Hippocampal formation (tissue), 2 donors: ENCODE measurements at regions not wholly inside any gene's neighbourhood (a gene's known extent, or its start where the extent isn't known, plus 50 kb on each side); places are given as distances from the start of the nearest gene placed in this dataset.
"Not testable (repeated sequence)": the region's sequence is repeated elsewhere in the genome, so short reads cannot be mapped to it uniquely, and the experiment has no call there.

ENCODE experiments used
- DNase-seq, 2 donors: peaks; one replicate each; lab custom pipeline; 2025; lab: John Stamatoyannopoulos, UW

DNA sequence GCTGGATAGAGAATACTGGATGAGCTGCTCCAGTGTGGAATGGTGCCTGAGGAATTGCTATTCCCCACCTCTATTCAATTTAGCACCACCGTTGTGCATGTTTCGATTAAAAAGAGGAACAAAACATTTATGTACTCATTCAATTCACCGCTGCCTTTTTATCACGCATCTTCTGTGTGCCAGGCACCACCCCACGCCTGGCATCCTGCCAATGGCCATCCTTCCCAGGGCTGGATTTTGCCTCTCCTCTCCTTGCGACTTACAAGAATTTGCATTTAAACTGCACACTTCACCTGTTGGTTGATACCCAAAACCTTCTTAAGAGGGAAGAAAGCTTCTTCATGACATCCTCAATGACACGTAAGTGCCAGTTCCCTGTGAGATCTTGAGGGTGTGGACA lies 110.2 kb upstream of the DPP6 start:
- no peak for DNase-seq

DNA sequence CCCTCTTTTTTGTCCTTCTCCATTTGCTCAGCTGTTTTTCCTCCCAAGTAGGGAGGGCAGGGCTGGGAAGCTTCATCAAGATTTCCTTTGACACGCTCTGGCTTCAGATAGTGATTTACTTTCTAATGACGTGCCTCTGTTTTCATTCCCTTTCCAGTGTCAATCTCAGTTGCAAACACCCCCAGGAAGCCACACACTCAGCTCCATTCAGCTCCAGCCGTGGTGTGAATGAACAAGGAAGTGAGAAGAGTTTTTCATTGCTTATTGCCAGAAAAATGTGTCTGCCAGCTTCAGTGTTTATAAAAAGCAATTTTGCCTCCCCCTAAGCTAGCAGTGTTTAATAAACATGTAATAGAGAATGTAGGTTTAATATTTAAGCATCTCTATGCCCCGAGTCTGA lies 108.7 kb upstream of the DPP6 start:
- DNase-seq, result peak; percentile 11 to 39

DNA sequence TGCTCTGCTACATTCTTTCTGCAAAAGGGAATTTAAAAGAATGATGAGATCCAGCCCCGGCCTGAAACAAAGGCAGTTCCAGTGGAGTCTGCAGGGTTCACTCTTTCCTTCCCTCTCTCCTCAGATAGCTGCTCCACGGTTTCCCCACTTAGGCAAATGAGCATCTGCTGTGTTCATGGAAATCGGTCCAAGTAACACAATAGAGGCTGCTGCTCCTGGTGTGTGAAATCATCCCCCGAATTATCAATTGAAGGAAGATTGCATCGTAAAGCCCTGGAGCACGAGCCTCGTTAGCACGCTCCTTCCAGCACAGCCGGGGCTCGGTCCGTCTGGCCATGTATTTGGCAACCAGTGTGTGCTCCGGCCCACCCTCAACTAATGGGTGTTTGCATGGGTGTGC lies 108.3 kb upstream of the DPP6 start:
- DNase-seq, result peak; percentile 8 to 39

DNA sequence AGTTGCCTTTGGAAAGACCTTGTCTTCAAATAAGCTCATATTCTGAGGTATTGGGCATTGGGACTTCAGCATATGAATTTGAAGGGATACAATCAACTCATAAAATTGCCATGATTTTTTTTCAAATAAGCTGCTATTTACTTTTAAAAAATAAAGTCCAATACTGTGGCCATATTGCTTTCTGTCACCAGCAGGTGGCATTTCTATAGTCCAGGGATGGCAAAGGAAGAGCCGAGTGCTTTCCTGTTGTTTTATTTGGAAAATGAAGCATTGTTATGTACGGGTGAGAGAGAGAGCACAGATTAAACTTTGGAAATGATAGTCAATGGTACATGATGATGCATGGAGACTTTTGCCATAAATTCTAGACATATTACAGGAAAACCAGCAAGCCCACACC lies 104.1 kb upstream of the DPP6 start:
- DNase-seq, result no peak

DNA sequence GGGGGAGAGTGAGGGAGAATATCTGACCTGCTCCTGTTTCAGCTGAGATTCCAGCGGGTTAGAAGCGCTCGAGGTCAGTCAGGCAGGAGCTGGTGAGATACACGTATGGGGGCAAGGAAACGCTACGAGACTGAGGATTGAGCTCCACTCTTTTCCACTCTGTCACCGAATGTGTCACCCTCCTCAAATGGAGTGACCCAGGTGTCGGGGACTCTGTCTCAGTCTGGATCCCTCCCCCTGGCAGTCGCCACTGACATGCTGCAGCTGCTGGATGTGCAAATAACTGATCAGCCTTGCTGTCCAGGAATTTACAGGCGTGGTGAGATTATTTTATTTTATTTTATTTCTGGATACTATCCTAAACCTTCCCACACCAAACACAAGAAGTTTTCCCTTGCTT lies 100.9 kb upstream of the DPP6 start:
- DNase-seq, result no peak

DNA sequence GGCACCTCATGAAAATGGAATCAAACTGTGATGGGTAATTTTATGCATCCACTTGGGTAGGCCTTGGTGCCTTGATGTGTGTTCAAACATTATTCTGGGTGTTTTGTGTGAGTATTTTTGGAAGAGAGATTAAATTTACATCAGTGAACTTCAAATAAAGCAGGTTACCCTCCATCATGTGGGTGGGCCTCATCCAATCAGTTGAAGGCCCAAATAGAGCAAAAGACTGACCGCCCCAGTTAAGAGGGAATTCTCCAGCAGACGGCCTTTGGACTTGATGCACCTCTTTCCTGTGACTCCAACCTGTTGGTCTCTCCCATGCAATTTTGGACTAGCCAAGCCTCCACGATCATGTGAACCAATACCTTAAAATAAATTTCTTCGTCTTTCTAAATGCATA lies 97.7 kb upstream of the DPP6 start:
- DNase-seq, result no peak

DNA sequence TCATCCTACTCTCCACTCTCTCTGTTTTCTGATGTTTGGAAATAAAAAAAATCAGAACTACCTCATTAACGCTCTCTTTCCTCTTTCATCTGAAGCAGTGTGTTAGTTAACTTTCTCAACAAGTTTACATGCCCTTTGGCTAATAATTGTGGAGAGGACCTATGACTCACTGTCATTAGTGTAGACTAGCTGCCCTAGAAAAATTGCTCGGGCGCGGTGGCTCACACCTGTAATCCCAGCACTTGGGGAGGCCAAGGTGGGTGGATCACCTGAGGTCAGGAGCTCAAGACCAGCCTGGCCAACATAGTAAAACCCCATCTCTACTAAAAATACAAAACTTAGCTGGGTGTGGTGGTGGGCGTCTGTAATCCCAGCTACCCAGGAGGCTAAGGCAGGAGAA lies 94.5 kb upstream of the DPP6 start:
- DNase-seq, result not testable (repeated sequence)

DNA sequence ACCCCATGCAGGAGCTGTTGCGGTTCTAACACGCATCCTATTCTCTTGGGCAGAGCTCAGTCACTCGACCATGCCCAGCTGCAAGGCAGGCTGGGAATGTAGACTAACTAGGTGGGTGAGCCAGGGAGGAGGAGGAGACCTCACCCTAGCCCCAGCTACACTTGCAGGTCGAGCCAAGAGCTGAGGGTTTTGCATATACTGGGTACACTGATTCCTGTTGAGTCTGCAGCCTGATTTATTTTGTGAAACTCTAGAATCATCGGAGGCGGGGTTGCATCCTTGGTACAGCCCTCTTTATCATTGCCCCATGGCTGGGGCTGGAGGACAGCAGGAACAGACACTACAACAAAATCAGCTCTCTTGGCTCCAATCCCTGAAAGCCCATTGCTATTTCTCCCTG lies 93.8 kb upstream of the DPP6 start:
- not testable (repeated sequence) for DNase-seq

DNA sequence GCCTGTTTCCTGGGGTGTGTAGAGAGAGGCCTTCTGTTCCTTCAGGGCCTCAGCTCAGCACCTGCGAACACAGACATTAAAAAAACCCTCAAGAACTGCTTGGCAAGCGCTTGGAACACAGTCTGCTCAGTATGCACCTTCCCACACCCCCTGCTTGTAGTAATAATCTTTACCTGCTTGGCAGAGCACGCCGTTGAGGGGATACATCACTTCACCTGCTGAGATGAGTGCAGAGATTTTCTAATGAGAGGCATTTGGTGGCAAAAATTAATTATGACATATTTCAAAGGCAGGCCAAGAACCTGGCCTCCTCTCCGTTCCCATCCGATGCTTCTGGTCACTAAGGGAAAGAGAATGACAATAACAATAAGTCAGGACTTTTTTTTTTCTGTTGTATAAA lies 93.4 kb upstream of the DPP6 start:
- not testable (repeated sequence) for DNase-seq

DNA sequence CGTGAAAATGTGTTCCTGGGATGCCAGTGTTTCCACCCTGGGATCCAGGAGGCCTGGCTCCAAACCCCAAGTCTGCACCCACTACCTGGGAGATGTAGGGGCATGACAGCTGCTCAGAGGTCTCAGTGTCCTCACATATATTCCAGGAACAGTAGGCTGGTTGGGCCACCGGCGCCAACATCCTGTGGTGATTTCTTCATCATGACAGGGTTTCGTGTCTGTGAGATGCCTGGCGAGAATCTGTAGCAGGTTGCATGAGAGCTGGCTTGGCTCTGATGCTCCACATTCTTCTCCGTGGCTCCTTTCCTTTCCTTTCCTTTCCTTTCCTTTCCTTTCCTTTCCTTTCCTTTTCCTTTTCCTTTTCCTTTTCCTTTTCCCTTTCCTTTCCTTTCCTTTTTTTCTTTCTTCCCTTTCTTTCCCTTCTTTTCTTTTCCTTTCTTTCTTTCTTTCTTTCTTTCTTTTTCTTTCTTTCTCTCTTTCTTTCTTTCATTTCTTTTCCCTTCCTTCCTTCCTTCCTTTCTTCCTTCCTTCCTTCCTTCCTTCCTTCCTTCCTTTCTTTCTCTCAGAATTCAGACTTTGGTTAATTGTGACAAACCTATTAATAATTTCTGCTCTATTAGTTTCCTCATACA lies 87.6 kb upstream of the DPP6 start:
- DNase-seq, result not testable (repeated sequence)

DNA sequence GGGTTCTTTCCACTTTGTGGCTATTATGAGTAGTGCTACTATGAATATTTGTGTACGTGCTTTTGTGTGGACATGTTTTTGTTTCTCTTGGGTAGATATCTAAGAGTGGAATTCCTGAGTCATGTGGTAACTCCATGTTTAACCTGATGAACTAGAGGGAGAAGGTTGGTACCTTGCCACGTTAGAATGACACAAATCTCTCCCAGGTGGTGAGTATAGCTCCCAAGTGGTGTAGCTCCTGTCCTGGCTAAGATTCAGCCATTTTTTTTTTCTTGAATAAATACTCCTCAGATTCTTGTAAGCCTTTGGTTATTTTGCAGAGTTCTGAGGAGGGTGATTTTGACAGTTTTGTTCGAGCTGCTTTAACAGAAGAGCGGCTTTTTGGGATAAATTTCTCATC lies 83.2 kb upstream of the DPP6 start:
- not testable (repeated sequence) for DNase-seq

DNA sequence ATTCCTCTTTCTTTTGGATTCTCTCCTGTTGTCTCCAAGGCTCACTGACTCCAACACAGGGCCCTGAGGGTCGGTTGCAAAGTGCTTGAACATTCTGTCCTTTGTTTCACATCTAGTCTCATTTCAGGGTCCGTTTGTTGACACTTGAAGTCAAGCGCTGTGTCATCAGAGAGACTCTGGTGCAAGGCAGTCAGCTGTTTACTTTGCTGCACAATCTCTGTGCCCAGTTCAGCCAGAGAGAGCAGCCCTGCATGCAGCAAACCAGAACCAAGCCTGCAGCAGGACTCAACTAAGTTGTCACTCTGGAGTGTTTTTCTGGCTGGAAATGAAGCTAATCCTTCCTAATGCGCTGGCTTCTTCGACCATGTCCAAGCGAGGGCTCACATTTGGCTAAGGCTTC lies 77.6 kb upstream of the DPP6 start:
- DNase-seq, result not testable (repeated sequence)

DNA sequence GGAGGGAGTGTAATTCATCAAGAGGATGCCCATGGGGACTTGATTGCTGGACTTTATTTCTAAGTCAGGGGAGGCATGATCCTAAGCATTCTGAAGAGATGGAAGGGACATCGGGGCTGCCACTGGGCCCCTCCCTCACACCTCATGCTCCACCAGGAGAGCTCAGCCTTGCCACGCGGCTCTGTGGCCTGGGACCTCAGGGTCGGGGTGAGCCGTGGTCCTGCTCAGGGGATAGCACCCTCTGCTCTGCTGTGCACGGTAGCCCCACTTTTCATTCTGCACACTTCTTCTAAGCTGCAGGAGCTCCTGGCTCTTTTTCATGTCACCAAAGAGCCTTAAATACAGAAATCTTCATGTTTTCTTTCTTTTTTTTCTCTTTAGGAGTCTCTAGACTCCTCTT lies 75.5 kb upstream of the DPP6 start:
- not testable (repeated sequence) for DNase-seq

DNA sequence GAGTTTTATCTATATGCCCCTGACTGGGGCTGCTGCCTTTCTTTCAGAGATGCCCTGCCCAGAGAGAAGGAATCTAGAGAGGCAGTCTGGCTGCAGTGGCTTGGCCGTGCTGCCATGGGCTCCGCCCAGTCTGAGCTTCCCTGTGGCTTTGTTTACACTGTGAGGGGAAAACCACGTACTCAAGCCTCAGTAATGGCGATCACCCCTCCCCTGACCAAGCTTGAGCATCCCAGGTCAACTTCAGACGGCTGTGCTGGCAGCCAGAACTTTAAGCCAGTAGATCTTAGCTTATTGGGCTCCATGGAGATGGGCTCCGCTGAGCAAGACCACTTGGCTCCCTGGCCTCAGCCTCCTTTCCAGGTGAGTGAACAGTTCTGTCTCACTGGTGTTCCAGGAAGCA lies 69.0 kb upstream of the DPP6 start:
- not testable (repeated sequence) for DNase-seq

DNA sequence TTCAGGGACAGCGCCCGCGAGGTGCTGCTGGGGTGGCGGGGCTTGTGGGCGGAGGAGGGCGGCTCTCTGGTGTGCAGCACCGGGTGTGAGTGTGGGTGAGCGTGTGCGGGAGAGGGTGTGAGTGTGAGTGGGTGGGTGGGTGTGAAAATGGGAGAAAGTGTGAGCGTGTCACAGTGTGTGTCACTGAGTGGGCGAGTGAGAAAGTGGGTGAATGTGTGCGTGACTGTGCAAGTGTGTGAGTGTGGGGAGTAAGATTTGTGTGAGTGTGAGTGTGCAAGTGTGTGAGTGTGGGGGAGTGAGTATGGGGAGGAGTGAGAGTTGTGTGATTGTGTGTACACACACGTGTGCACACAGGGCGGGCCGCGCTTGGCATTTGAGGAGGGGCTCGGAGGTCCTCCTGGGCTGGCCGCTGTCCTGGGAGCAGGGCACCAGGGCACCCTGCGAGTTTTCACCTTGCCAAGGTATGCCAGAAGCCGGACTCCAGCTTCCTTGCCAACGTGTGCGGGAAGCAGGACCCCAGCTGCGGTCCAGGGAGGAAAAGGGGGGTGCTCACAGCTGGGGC lies 63.1 kb upstream of the DPP6 start:
- not testable (repeated sequence) for DNase-seq

DNA sequence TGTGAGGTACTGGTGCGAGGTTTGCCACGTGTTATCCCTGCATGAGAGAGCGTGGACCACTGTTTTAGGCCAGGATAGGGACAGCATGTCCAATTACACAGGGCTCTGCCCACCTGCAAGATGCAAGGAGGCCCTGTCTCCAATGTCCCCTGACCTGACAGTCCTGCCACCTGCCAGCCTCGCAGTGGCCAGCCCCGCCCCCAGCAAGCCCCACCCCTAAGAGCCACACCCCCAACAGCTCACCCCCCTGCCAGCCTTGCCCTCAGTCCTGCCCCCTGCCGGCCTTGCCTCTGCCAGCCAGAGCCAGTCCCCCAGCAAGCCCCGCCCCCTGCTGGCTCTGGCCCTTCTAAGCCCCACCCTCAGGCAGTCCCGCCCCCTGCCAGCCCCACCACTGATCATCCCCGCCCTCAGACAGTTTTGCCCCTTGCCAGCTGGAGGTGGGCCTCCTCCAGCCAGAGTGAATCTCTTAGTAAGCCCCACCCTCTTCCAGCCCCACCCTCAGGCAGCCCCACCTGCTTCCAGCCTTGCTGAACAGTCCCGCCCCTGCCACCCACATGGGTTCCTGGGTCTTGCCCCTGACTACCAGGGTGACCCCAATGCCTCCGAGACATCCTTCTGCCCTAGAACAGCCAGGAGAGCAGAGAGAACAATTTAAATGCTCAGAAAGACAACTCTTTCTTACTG lies 62.3 kb upstream of the DPP6 start:
- not testable (repeated sequence) for DNase-seq

DNA sequence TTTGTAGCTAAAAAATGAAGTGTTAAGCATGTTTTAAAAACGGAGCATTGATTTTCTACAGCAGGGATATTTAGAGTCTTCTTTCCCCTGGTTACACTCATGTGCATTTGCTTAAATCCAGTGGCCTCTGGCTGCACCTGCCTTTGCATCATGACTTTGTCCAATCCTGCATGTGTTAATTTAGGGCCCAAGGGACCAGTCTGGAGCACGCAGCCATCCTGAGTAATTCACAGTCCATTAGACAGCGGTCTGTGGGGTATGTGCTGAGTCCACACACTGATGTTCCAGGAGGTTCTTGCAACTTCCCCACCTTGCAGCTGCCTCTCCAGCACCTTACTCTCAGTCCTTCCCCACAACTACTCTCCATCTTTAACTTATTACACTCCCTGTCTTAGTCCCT lies 60.7 kb upstream of the DPP6 start:
- not testable (repeated sequence) for DNase-seq

DNA sequence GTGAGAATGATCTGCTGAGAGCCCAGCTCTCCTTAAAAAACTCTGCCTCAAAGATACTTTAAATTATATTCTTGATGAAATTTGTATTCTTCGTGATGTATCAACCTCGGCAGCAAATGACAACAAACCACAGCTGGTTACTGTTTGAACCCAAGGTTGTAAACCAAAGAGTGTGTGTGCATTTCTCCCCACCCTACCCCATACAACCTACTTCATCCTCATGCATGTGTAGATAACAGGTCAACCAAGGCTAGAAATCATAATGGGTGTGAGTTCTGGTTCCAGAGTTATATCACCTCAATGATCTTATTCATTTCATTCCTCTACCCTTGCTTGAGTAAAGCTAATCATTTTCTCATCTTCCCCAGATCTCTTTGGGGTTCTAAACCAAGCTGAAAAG lies 58.8 kb upstream of the DPP6 start:
- DNase-seq, result not testable (repeated sequence)

DNA sequence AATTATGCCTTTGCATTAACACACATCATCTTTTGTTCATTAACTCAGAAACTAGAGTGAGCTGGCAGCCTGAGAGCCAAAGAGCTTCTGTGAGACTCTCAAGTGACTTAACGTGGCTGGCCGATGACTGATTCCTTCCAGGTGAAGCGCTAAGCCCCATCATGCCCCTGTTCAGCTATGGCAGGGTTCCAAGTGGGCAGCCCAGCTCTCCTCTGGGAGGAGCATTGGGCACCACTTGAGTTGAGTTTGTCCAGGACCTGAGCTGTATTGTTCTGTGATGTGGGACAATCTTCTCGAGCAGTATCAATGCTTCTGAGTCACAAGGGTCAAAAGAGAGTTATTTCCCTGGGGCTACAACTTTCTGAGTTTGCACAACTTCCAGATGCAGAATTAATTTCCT lies 53.3 kb upstream of the DPP6 start:
- DNase-seq, result not testable (repeated sequence)
